ENCODE measurements at regions not wholly inside any gene's neighbourhood (a gene's known extent, or its start where the extent isn't known, plus 50 kb on each side); places are given as distances from the start of the nearest gene placed in this dataset.

GRCh38 chr2:64311191-64311910 is 142.6 kb upstream of the LGALSL start:
- DNase-seq (no peak), ATAC-seq (no peak)
- Mint-ChIP-seq H3K4me1 (no peaks in the 10 kb centered on the region), H3K27me3 (peaks cover 16% of the 10 kb centered on the region), H3K4me3 (no peak overlapping the region), H3K36me3 (no peaks in the 10 kb centered on the region), H3K27ac (no peak overlapping the region), H3K9me3 (ENCODE audit: low read depth) (no peaks in the 10 kb centered on the region)
- CTCF ChIA-PET = interaction anchor here (1.1 to 1.4 kb wide), 4 partner anchors 11 to 257 kb away, joined by 3 to 6 read pairs (median 4); no protein-coding TSS in a partner anchor

GRCh38 chr2:64311948-64312621 is 141.9 kb upstream of the LGALSL start:
- DNase-seq = no peak
- H3K27ac Mint-ChIP-seq = no peak overlapping the region
- no peak overlapping the region for H3K4me3 Mint-ChIP-seq
- no peaks in the 10 kb centered on the region for H3K9me3 Mint-ChIP-seq (ENCODE audit: low read depth)
- no peaks in the 10 kb centered on the region for H3K36me3 Mint-ChIP-seq
- peaks cover 12% of the 10 kb centered on the region for H3K27me3 Mint-ChIP-seq
- CTCF ChIA-PET = interaction anchor here (1.1 to 3.0 kb wide), 5 partner anchors 10 to 257 kb away, joined by 3 to 7 read pairs (median 5); no protein-coding TSS in a partner anchor
- no peak for ATAC-seq
- no peaks in the 10 kb centered on the region for H3K4me1 Mint-ChIP-seq

GRCh38 chr2:64312622-64313397 is 141.2 kb upstream of the LGALSL start:
- H3K9me3 Mint-ChIP-seq (ENCODE audit: low read depth) = no peaks in the 10 kb centered on the region
- no peaks in the 10 kb centered on the region for H3K36me3 Mint-ChIP-seq
- no peaks in the 10 kb centered on the region for H3K4me1 Mint-ChIP-seq
- H3K4me3 Mint-ChIP-seq = no peak overlapping the region
- DNase-seq (no peak), ATAC-seq (no peak)
- peaks cover 10% of the 10 kb centered on the region for H3K27me3 Mint-ChIP-seq
- CTCF ChIA-PET = interaction anchor here (1.2 to 3.0 kb wide), 4 partner anchors 15 to 258 kb away, joined by 3 to 7 read pairs (median 6); no protein-coding TSS in a partner anchor
- H3K27ac Mint-ChIP-seq = no peak overlapping the region

GRCh38 chr2:64313398-64313723 is 140.6 kb upstream of the LGALSL start:
- no peak overlapping the region for H3K27ac Mint-ChIP-seq
- no peaks in the 10 kb centered on the region for H3K9me3 Mint-ChIP-seq (ENCODE audit: low read depth)
- CTCF ChIA-PET = interaction anchor here (3.0 kb wide), 1 partner anchor 15 kb away, joined by 7 read pairs; no protein-coding TSS in a partner anchor
- H3K4me3 Mint-ChIP-seq = no peak overlapping the region
- H3K4me1 Mint-ChIP-seq = peaks cover 2% of the 10 kb centered on the region
- ATAC-seq = no peak
- H3K36me3 Mint-ChIP-seq = no peaks in the 10 kb centered on the region
- H3K27me3 Mint-ChIP-seq = peaks cover 8% of the 10 kb centered on the region
- no peak for DNase-seq

- CTCF ChIA-PET = interaction anchor here (1.1 to 3.0 kb wide), 2 partner anchors 11 to 18 kb away, joined by 6 to 7 read pairs; no protein-coding TSS in a partner anchor
- no peak overlapping the region for H3K4me3 Mint-ChIP-seq
- H3K4me1 Mint-ChIP-seq = peaks cover 5% of the 10 kb centered on the region
- no peaks in the 10 kb centered on the region for H3K36me3 Mint-ChIP-seq
- DNase-seq (no peak), ATAC-seq (no peak)
- peaks cover 8% of the 10 kb centered on the region for H3K27me3 Mint-ChIP-seq
- H3K27ac Mint-ChIP-seq = no peak overlapping the region
- H3K9me3 Mint-ChIP-seq (ENCODE audit: low read depth) = no peaks in the 10 kb centered on the region
Measured at GRCh38 chr2:64315291-64315960, 138.5 kb upstream of the LGALSL start.

GRCh38 chr2:64317707-64318475 is 136.1 kb upstream of the LGALSL start:
- ATAC-seq (no peak), DNase-seq (no peak)
- H3K36me3 Mint-ChIP-seq = no peaks in the 10 kb centered on the region
- H3K4me3 Mint-ChIP-seq = no peak overlapping the region
- CTCF ChIA-PET = interaction anchor here (0.9 to 3.0 kb wide), 5 partner anchors 10 to 266 kb away, joined by 3 to 13 read pairs (median 3); no protein-coding TSS in a partner anchor
- H3K27ac Mint-ChIP-seq = no peak overlapping the region
- peaks cover 10% of the 10 kb centered on the region for H3K27me3 Mint-ChIP-seq
- H3K4me1 Mint-ChIP-seq = peaks cover 5% of the 10 kb centered on the region
- H3K9me3 Mint-ChIP-seq (ENCODE audit: low read depth) = no peaks in the 10 kb centered on the region

- no peaks in the 10 kb centered on the region for H3K36me3 Mint-ChIP-seq
- DNase-seq (no peak), ATAC-seq (no peak)
- H3K27me3 Mint-ChIP-seq = peaks cover 15% of the 10 kb centered on the region
- H3K27ac Mint-ChIP-seq = no peak overlapping the region
- no peaks in the 10 kb centered on the region for H3K9me3 Mint-ChIP-seq (ENCODE audit: low read depth)
- CTCF ChIA-PET = interaction anchor here (0.9 to 3.0 kb wide), 5 partner anchors 10 to 266 kb away, joined by 3 to 13 read pairs (median 3); no protein-coding TSS in a partner anchor
- peaks cover 5% of the 10 kb centered on the region for H3K4me1 Mint-ChIP-seq
- H3K4me3 Mint-ChIP-seq = no peak overlapping the region
Measured at GRCh38 chr2:64318476-64318748, 135.6 kb upstream of the LGALSL start.

- Mint-ChIP-seq H3K9me3 (ENCODE audit: low read depth) (no peaks in the 10 kb centered on the region), H3K27me3 (peaks cover 18% of the 10 kb centered on the region), H3K4me1 (peaks cover 8% of the 10 kb centered on the region), H3K27ac (no peak overlapping the region), H3K4me3 (no peak overlapping the region), H3K36me3 (no peaks in the 10 kb centered on the region)
- CTCF ChIA-PET = interaction anchor here (2.1 kb wide), 1 partner anchor 11 kb away, joined by 13 read pairs; no protein-coding TSS in a partner anchor
- no peak for DNase-seq
- ATAC-seq = no peak
Measured at GRCh38 chr2:64319896-64320295, 134.1 kb upstream of the LGALSL start.

GRCh38 chr2:64322433-64322832 is 131.5 kb upstream of the LGALSL start:
- H3K27me3 Mint-ChIP-seq = peaks cover 20% of the 10 kb centered on the region
- H3K36me3 Mint-ChIP-seq = no peaks in the 10 kb centered on the region
- no peaks in the 10 kb centered on the region for H3K9me3 Mint-ChIP-seq (ENCODE audit: low read depth)
- no peak overlapping the region for H3K4me3 Mint-ChIP-seq
- CTCF ChIA-PET = interaction anchor here (0.7 kb wide), 1 partner anchor 11 kb away, joined by 3 read pairs; no protein-coding TSS in a partner anchor
- ATAC-seq = no peak
- no peak overlapping the region for H3K27ac Mint-ChIP-seq
- DNase-seq = no peak
- peaks cover 34% of the 10 kb centered on the region for H3K4me1 Mint-ChIP-seq

- Mint-ChIP-seq H3K9me3 (ENCODE audit: low read depth) (no peaks in the 10 kb centered on the region), H3K4me1 (peaks cover 41% of the 10 kb centered on the region), H3K27ac (no peak overlapping the region), H3K4me3 (no peak overlapping the region), H3K36me3 (no peaks in the 10 kb centered on the region), H3K27me3 (peaks cover 21% of the 10 kb centered on the region)
- DNase-seq = no peak
- no peak for ATAC-seq
- CTCF ChIA-PET = no interaction called here
Measured at GRCh38 chr2:64323197-64323596, 130.8 kb upstream of the LGALSL start.

GRCh38 chr2:64324746-64325410 is 129.1 kb upstream of the LGALSL start:
- H3K36me3 Mint-ChIP-seq = no peaks in the 10 kb centered on the region
- H3K27ac Mint-ChIP-seq = peak overlapping the region; percentile 38

GRCh38 chr2:64325477-64325851 is 128.5 kb upstream of the LGALSL start:
- Mint-ChIP-seq H3K9me3 (ENCODE audit: low read depth) (no peaks in the 10 kb centered on the region), H3K4me1 (peaks cover 41% of the 10 kb centered on the region), H3K4me3 (peak overlapping the region; percentile 38), H3K36me3 (no peaks in the 10 kb centered on the region), H3K27me3 (peaks cover 29% of the 10 kb centered on the region), H3K27ac (peak overlapping the region; percentile 76)
- no peak for DNase-seq
- peak; percentile 14 for ATAC-seq
- CTCF ChIA-PET = interaction anchor here (1.0 to 10.2 kb wide), 9 partner anchors 11 to 302 kb away, joined by 3 to 245 read pairs (median 4); no protein-coding TSS in a partner anchor

More at GRCh38 chr2:64324746-64325410, 129.1 kb upstream of the LGALSL start:
- ATAC-seq (no peak), DNase-seq (no peak)
- H3K4me3 Mint-ChIP-seq = no peak overlapping the region
- peaks cover 27% of the 10 kb centered on the region for H3K27me3 Mint-ChIP-seq
- H3K9me3 Mint-ChIP-seq (ENCODE audit: low read depth) = no peaks in the 10 kb centered on the region
- CTCF ChIA-PET = interaction anchor here (1.0 to 10.2 kb wide), 6 partner anchors 29 to 301 kb away, joined by 3 to 245 read pairs (median 7); no protein-coding TSS in a partner anchor
- H3K4me1 Mint-ChIP-seq = peaks cover 38% of the 10 kb centered on the region

Data from activated CD8-positive, alpha-beta memory T cell treated with anti-CD3 and anti-CD28 coated beads, Interleukin-2, amount 10 ng/mL, durations not matched to agents 7 days and 5 days (primary cell).